Neural crest cell (in vitro differentiated cells): ENCODE measurements at regions not wholly inside any gene's neighbourhood (a gene's known extent, or its start where the extent isn't known, plus 50 kb on each side); places are given as distances from the start of the nearest gene placed in this dataset.

ENCODE experiments used
- DNase-seq: peaks from one replicate; pipeline ENCODE4 v3.0.0; 2021; ENCODE audit warnings: low read depth, mixed read lengths, low spot score
- H3K27ac Mint-ChIP-seq: one replicate; pipeline ENCODE4 v1.8.0; 2021; ENCODE audit warnings: mild to moderate bottlenecking, mixed read lengths; ENCODE audit not compliant: unreplicated experiment
- H3K27me3 Mint-ChIP-seq: 2 replicates; pipeline ENCODE4 v1.8.0; 2021; ENCODE audit warnings: low read depth, mild to moderate bottlenecking, mixed read lengths
- H3K36me3 Mint-ChIP-seq: 2 replicates; pipeline ENCODE4 v1.8.0; 2021; ENCODE audit warnings: low read depth, mild to moderate bottlenecking, mixed read lengths
- H3K4me1 Mint-ChIP-seq: 2 replicates; pipeline ENCODE4 v1.8.0; 2021; ENCODE audit warnings: mixed read lengths
- H3K4me3 Mint-ChIP-seq: one replicate; pipeline ENCODE4 v1.8.0; 2021; ENCODE audit warnings: mild to moderate bottlenecking, mixed read lengths
- H3K9me3 Mint-ChIP-seq: 2 replicates; pipeline ENCODE4 v1.8.0; 2021; ENCODE audit warnings: mixed read lengths
- TF ChIP-seq, protein P1 (sequence below): fragments of 200-600 bp; sonication (generic); conservative IDR thresholded peaks from 2 replicates; pipeline ENCODE4 v1.5.0; 2021; ENCODE audit warnings: antibody characterized with exemption, mild to moderate bottlenecking

- Mint-ChIP-seq H3K36me3 (no peaks in the 10 kb centered on the region), H3K4me1 (no peaks in the 10 kb centered on the region), H3K27me3 (no peaks in the 10 kb centered on the region), H3K9me3 (peaks cover 6% of the 10 kb centered on the region), H3K4me3 (no peak overlapping the region), H3K27ac (no peak overlapping the region)
- DNase-seq = no peak
- TF ChIP-seq, protein P1, sequence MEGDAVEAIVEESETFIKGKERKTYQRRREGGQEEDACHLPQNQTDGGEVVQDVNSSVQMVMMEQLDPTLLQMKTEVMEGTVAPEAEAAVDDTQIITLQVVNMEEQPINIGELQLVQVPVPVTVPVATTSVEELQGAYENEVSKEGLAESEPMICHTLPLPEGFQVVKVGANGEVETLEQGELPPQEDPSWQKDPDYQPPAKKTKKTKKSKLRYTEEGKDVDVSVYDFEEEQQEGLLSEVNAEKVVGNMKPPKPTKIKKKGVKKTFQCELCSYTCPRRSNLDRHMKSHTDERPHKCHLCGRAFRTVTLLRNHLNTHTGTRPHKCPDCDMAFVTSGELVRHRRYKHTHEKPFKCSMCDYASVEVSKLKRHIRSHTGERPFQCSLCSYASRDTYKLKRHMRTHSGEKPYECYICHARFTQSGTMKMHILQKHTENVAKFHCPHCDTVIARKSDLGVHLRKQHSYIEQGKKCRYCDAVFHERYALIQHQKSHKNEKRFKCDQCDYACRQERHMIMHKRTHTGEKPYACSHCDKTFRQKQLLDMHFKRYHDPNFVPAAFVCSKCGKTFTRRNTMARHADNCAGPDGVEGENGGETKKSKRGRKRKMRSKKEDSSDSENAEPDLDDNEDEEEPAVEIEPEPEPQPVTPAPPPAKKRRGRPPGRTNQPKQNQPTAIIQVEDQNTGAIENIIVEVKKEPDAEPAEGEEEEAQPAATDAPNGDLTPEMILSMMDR = no peak
These were observed 225.9 kb upstream of the CD96 start for GRCh38 chr3:111315930-111316587.

GRCh38 chr3:111318289-111318688 lies 223.7 kb upstream of the CD96 start:
- H3K36me3 Mint-ChIP-seq = no peaks in the 10 kb centered on the region
- H3K4me1 Mint-ChIP-seq = peaks cover 3% of the 10 kb centered on the region
- H3K27ac Mint-ChIP-seq = no peak overlapping the region
- TF ChIP-seq, protein P1 = no peak
- no peaks in the 10 kb centered on the region for H3K27me3 Mint-ChIP-seq
- DNase-seq = no peak
- H3K4me3 Mint-ChIP-seq = no peak overlapping the region
- H3K9me3 Mint-ChIP-seq = peaks cover 6% of the 10 kb centered on the region

DNA sequence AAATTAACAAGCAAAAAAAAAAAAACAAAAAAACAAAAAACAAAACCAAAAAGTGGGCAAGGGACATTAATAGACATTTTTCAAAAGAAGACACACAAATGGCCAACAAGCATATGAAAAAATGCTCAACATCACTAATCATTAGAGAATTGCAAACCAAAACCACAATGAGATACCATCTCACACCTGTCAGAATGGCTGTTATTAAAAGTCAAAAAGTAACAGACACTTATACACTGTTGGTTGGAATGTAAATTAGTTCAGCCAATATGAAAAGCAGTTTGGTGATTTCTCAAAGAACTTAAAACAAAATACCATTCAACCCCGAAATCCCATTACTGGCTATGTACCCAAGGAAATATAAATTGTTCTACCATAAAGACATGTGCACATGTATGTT lies 222.4 kb upstream of the CD96 start:
- Mint-ChIP-seq H3K27ac (no peak overlapping the region), H3K4me3 (no peak overlapping the region), H3K9me3 (peaks cover 6% of the 10 kb centered on the region), H3K36me3 (no peaks in the 10 kb centered on the region), H3K27me3 (no peaks in the 10 kb centered on the region), H3K4me1 (peaks cover 3% of the 10 kb centered on the region)
- DNase-seq = no peak
- TF ChIP-seq, protein P1 = no peak

DNA sequence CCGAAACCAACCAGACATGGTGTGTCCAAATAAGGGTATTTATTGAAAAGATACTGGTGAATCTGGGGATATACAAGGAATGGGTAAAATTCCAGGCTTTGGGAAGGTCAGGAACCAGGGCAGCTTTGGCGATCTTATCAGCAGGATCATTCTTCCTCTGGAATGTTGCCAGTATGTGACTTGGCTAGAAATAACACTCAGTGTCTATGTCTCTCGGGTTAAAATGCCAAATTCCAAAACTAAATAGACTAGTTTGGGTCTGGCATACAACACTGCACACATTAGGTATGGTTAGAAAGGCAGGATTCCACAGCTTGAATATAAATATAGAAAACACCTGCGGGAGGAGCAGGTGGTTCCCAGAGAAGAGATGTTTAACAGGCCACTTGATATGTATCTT lies 220.2 kb upstream of the CD96 start:
- Mint-ChIP-seq H3K27me3 (no peaks in the 10 kb centered on the region), H3K4me1 (peaks cover 3% of the 10 kb centered on the region), H3K36me3 (no peaks in the 10 kb centered on the region), H3K27ac (no peak overlapping the region), H3K9me3 (peaks cover 6% of the 10 kb centered on the region), H3K4me3 (no peak overlapping the region)
- TF ChIP-seq, protein P1 = no peak
- no peak for DNase-seq

GRCh38 chr3:111323019-111323418 lies 219.0 kb upstream of the CD96 start:
- TF ChIP-seq, protein P1 = no peak
- DNase-seq = no peak
- H3K4me3 Mint-ChIP-seq = no peak overlapping the region
- H3K9me3 Mint-ChIP-seq = peaks cover 6% of the 10 kb centered on the region
- peaks cover 3% of the 10 kb centered on the region for H3K4me1 Mint-ChIP-seq
- no peaks in the 10 kb centered on the region for H3K27me3 Mint-ChIP-seq
- no peak overlapping the region for H3K27ac Mint-ChIP-seq
- H3K36me3 Mint-ChIP-seq = no peaks in the 10 kb centered on the region

DNA sequence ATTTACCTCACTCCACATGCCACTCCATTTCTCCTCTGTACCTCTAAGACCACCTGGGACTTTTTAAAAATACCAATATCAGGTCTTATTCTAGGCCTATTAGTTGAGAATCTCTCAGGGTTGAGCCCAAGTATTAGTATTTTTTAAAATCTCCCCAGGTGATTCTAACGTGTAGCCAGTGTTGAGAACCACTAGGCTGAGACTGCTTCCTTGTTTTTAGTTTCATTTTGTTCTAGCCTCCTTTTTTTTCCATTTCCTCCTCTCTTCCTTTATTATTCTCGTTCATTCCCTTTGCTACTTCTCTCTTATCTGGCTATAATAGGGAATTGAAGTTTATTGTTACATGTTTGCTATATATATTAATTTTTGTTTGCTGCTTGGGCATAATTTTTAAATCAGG lies 217.8 kb upstream of the CD96 start:
- Mint-ChIP-seq H3K27me3 (no peaks in the 10 kb centered on the region), H3K4me1 (peaks cover 3% of the 10 kb centered on the region), H3K4me3 (no peak overlapping the region), H3K27ac (no peak overlapping the region), H3K9me3 (peaks cover 3% of the 10 kb centered on the region), H3K36me3 (no peaks in the 10 kb centered on the region)
- DNase-seq = no peak
- TF ChIP-seq, protein P1 = no peak
